ENCODE measurements at regions not wholly inside any gene's neighbourhood (a gene's known extent, or its start where the extent isn't known, plus 50 kb on each side); places are given as distances from the start of the nearest gene placed in this dataset.

DNA sequence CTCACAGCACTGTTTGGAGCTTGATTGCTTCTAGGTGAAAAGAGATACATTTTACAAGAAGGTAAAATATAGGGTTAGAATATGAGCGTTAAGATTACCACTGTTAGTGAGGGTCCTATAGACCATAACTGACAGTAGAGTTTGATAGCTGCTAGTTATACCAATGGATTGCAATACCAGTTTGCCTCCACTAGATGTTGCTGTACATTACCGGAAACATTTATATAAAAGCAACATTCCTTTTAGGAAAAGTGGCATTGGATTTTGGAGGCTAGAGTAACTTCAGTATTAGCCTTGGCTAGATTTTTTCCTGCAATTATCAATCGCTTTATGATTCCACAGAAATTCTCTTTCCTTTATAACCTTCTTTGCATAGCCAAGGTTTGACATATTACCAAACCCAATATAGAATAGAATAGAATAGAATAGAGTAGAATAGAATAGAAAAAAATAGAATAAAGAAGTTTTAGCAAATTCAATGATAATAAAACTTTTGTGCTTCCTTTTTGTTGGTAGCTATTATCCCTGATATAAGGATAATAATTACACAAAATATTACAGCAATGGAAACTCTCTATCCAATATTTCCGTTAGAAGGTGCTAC, 1093.6 kb upstream of the ALCAM start:
- no peak for TF ChIP-seq POLR2A (IDR thresholded peaks at IDR 0.05)
- TF ChIP-seq, protein P1, sequence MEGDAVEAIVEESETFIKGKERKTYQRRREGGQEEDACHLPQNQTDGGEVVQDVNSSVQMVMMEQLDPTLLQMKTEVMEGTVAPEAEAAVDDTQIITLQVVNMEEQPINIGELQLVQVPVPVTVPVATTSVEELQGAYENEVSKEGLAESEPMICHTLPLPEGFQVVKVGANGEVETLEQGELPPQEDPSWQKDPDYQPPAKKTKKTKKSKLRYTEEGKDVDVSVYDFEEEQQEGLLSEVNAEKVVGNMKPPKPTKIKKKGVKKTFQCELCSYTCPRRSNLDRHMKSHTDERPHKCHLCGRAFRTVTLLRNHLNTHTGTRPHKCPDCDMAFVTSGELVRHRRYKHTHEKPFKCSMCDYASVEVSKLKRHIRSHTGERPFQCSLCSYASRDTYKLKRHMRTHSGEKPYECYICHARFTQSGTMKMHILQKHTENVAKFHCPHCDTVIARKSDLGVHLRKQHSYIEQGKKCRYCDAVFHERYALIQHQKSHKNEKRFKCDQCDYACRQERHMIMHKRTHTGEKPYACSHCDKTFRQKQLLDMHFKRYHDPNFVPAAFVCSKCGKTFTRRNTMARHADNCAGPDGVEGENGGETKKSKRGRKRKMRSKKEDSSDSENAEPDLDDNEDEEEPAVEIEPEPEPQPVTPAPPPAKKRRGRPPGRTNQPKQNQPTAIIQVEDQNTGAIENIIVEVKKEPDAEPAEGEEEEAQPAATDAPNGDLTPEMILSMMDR (IDR thresholded peaks at IDR 0.05), result peak; percentile 19 to 38 (median 28)
